MM.1S (cell line): ENCODE measurements at regions not wholly inside any gene's neighbourhood (a gene's known extent, or its start where the extent isn't known, plus 50 kb on each side); places are given as distances from the start of the nearest gene placed in this dataset.

ENCODE experiments used
- DNase-seq: peaks from one replicate; pipeline ENCODE4 v3.0.0-alpha.2; 2015
- H2AFZ ChIP-seq: fragments of 300-600 bp; sonication (generic); 2 replicates; pipeline ENCODE4 v1.6.0; 2016; ENCODE audit warnings: antibody characterized with exemption, low read length
- H3F3A ChIP-seq: fragments of 300-600 bp; sonication (generic); 2 replicates; pipeline ENCODE4 v1.6.1; 2016; ENCODE audit warnings: mild to moderate bottlenecking, antibody characterized with exemption, low read length, moderate library complexity, mixed read lengths; ENCODE audit not compliant: insufficient read depth
- H3K27ac ChIP-seq: fragments of 300-600 bp; sonication (generic); 2 replicates; pipeline ENCODE4 v1.5.1; 2016; ENCODE audit warnings: mild to moderate bottlenecking, low read length
- H3K27me3 ChIP-seq: fragments of 300-600 bp; sonication (generic); replicated peaks from 2 replicates; pipeline ENCODE4 v1.6.0; 2016; ENCODE audit warnings: low read length; ENCODE audit not compliant: insufficient read depth
- H3K36me3 ChIP-seq: fragments of 300-600 bp; sonication (generic); replicated peaks from 2 replicates; pipeline ENCODE4 v1.6.1; 2016; ENCODE audit warnings: mild to moderate bottlenecking, low read length, mixed read lengths; ENCODE audit not compliant: insufficient read depth
- H3K4me1 ChIP-seq: fragments of 300-600 bp; sonication (generic); 2 replicates; pipeline ENCODE4 v1.6.1; 2016; ENCODE audit warnings: low read length, mixed read lengths
- H3K4me2 ChIP-seq: fragments of 300-600 bp; sonication (generic); 2 replicates; pipeline ENCODE4 v1.6.0; 2016; ENCODE audit warnings: low read depth, low read length
- H3K4me3 ChIP-seq: fragments of 300-600 bp; sonication (generic); 2 replicates; pipeline ENCODE4 v1.5.1; 2016; ENCODE audit warnings: low read length, mixed read lengths
- H3K79me2 ChIP-seq: fragments of 300-600 bp; sonication (generic); 2 replicates; pipeline ENCODE4 v1.6.1; 2016; ENCODE audit warnings: mixed run types, low read length, mixed read lengths
- H3K9ac ChIP-seq: fragments of 300-600 bp; sonication (generic); 2 replicates; pipeline ENCODE4 v1.6.1; 2016; ENCODE audit warnings: low read length, mixed read lengths
- H3K9me2 ChIP-seq: fragments of 300-600 bp; sonication (generic); replicated peaks from 2 replicates; pipeline ENCODE4 v1.6.1; 2016; ENCODE audit warnings: mild to moderate bottlenecking, low read length, mixed read lengths; ENCODE audit not compliant: insufficient read depth
- H3K9me3 ChIP-seq: fragments of 300-600 bp; sonication (generic); replicated peaks from 2 replicates; pipeline ENCODE4 v1.6.1; 2016; ENCODE audit warnings: mild to moderate bottlenecking, low read length, mixed read lengths; ENCODE audit not compliant: insufficient read depth
- H4K20me1 ChIP-seq: fragments of 300-600 bp; sonication (generic); 2 replicates; pipeline ENCODE4 v1.6.1; 2016; ENCODE audit warnings: mild to moderate bottlenecking, low read length, moderate library complexity, mixed read lengths; ENCODE audit not compliant: insufficient read depth
- EZH2 ChIP-seq: fragments of 300-600 bp; sonication (generic); optimal IDR thresholded peaks from 2 replicates; pipeline ENCODE3; 2017; ENCODE audit warnings: low read depth, mild to moderate bottlenecking, antibody characterized with exemption, low read length, mixed read lengths
- EZH2phosphoT487 ChIP-seq: fragments of 300-600 bp; sonication (generic); IDR thresholded peaks from 2 replicates; pipeline ENCODE4 v1.6.1; 2018; ENCODE audit warnings: antibody characterized with exemption, low read length
- TF ChIP-seq, protein P1 (sequence below): fragments of 300-600 bp; sonication (generic); IDR thresholded peaks from 2 replicates; pipeline ENCODE4 v1.5.1; 2016; ENCODE audit warnings: antibody characterized with exemption, low read length, mixed read lengths

DNA sequence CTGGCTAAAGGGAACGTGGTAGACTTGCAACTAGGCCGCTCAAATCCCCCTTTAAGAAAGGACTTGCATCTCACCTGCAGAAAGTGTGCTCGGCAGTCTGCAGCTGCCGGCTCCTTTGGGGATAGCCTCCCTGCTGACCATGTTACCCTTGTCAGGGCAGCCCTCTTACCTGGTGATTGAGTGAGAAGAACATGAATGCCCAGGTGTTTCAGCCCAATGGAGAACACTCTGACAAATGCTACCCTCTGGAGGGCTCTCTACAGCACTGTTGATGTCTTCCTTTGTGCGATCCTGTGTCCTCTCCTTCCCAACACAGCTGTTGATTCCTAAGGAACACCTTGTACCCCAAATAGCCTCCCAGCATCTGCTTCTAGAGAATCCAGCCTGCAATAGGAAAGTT lies 178.7 kb upstream of the LDB2 start:
- Histone ChIP-seq H3K9ac (no peak overlapping the region), H3K27ac (no peak overlapping the region), H3K4me2 (no peak overlapping the region), H3K4me3 (no peak overlapping the region), H3K9me2 (no peaks in the 10 kb centered on the region), H3K9me3 (no peaks in the 10 kb centered on the region), H3K4me1 (no peaks in the 10 kb centered on the region), H2AFZ (no peak overlapping the region), H4K20me1 (no peaks in the 10 kb centered on the region), H3F3A (no peaks in the 10 kb centered on the region), H3K27me3 (no peaks in the 10 kb centered on the region), H3K36me3 (no peaks in the 10 kb centered on the region), H3K79me2 (no peaks in the 10 kb centered on the region)
- no peak for DNase-seq
- TF ChIP-seq EZH2phosphoT487 (no peak), EZH2 (no peak)
- TF ChIP-seq, protein P1, sequence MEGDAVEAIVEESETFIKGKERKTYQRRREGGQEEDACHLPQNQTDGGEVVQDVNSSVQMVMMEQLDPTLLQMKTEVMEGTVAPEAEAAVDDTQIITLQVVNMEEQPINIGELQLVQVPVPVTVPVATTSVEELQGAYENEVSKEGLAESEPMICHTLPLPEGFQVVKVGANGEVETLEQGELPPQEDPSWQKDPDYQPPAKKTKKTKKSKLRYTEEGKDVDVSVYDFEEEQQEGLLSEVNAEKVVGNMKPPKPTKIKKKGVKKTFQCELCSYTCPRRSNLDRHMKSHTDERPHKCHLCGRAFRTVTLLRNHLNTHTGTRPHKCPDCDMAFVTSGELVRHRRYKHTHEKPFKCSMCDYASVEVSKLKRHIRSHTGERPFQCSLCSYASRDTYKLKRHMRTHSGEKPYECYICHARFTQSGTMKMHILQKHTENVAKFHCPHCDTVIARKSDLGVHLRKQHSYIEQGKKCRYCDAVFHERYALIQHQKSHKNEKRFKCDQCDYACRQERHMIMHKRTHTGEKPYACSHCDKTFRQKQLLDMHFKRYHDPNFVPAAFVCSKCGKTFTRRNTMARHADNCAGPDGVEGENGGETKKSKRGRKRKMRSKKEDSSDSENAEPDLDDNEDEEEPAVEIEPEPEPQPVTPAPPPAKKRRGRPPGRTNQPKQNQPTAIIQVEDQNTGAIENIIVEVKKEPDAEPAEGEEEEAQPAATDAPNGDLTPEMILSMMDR, result no peak

DNA sequence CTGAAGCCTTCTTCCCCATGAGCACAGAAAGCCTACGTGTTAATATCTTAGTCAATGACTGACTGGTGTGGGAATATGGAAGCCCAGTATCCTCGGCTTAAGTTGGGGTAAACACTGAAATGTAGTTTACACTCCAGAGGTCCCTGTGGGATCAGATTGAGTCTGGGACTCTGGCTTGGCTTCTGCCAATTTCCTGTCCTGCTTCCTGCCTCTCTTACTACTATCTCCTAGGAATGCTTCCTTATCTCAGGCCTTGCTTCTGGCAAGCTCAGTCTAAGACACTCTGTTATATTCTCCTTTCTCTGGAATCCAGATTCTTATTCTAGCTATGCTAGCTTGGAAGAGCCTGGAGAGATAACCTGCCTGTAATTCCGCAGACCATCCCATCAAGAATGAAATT lies 174.0 kb upstream of the LDB2 start:
- H3K36me3 ChIP-seq, result no peaks in the 10 kb centered on the region
- no peak overlapping the region for H3K4me3 ChIP-seq
- no peaks in the 10 kb centered on the region for H3K27me3 ChIP-seq
- H3K9me2 ChIP-seq, result no peaks in the 10 kb centered on the region
- H3K9me3 ChIP-seq, result no peaks in the 10 kb centered on the region
- H3K27ac ChIP-seq, result no peak overlapping the region
- no peaks in the 10 kb centered on the region for H4K20me1 ChIP-seq
- H3K79me2 ChIP-seq, result no peaks in the 10 kb centered on the region
- no peak overlapping the region for H3K9ac ChIP-seq
- H2AFZ ChIP-seq, result no peak overlapping the region
- no peaks in the 10 kb centered on the region for H3K4me1 ChIP-seq
- H3F3A ChIP-seq, result no peaks in the 10 kb centered on the region
- H3K4me2 ChIP-seq, result no peak overlapping the region
- DNase-seq, result no peak
- TF ChIP-seq, protein P1, result no peak
- TF ChIP-seq EZH2, result no peak
- TF ChIP-seq EZH2phosphoT487, result no peak

DNA sequence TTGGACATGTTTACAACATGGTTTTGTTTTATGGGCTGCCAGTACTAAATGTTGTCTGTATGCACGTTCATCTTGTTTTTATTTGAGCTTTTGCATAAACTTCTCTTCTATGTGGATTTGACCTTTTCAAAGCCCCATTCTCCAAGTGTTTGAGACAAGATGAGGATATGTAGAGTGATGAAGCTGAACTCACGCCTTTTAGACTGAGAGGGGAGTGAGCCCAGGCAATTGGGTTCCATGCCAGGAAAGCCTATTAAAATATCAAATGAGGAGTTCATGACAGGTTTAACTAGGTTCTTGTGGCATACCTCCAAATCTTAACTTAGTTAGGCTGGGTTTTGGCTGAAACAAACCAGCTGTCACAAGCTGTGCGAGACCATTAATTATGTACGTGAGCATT lies 170.4 kb upstream of the LDB2 start:
- no peak overlapping the region for H2AFZ ChIP-seq
- H3F3A ChIP-seq, result no peaks in the 10 kb centered on the region
- H3K4me2 ChIP-seq, result no peak overlapping the region
- no peaks in the 10 kb centered on the region for H4K20me1 ChIP-seq
- H3K4me3 ChIP-seq, result no peak overlapping the region
- no peaks in the 10 kb centered on the region for H3K27me3 ChIP-seq
- H3K9me3 ChIP-seq, result no peaks in the 10 kb centered on the region
- H3K9me2 ChIP-seq, result no peaks in the 10 kb centered on the region
- no peak for TF ChIP-seq EZH2phosphoT487
- TF ChIP-seq, protein P1, result no peak
- TF ChIP-seq EZH2, result no peak
- no peak overlapping the region for H3K27ac ChIP-seq
- no peak for DNase-seq
- H3K4me1 ChIP-seq, result no peaks in the 10 kb centered on the region
- no peaks in the 10 kb centered on the region for H3K79me2 ChIP-seq
- no peaks in the 10 kb centered on the region for H3K36me3 ChIP-seq
- H3K9ac ChIP-seq, result no peak overlapping the region
